ENCODE measurements at regions not wholly inside any gene's neighbourhood (a gene's known extent, or its start where the extent isn't known, plus 50 kb on each side); places are given as distances from the start of the nearest gene placed in this dataset.

DNA sequence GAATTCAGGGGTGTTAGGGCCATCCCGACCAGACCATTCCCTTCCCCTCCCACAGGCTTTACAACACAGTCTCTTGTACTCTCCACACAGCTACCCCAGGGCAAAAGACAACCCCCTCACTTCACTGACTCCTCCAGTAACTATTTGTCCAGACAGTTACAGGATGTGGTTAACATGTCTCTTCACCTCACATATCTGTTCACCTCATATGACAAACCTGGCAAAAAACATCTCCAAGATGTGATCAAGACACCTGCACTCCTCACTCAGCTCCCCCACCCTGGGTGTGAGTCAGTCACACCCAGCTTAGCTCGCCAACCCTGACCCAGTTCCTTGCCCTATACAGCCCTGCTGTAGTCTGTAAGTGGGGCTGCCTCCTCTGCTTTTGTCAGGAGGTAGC is 490.5 kb upstream of the CHRM3 start:
- DNase-seq: no peak

DNA sequence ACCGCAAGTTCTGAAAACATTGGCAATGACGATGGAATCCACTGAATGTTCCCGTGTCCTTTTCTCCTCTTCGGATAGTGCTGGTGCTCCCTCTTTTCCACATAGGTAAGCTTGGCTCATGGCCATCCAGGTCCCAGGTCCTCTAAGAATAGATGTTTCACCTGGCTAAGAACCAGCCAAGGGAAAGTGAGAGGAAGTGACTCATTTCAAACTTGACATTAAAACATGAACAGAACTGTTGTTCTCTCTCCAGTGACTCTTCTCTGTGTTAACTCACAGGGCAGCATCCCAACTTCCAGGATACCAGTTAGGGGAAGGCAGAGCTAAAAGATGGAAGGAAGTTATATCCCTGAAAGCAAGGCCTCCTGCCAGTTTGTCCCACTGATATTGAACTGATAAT is 493.8 kb upstream of the CHRM3 start:
- DNase-seq: no peak

DNA sequence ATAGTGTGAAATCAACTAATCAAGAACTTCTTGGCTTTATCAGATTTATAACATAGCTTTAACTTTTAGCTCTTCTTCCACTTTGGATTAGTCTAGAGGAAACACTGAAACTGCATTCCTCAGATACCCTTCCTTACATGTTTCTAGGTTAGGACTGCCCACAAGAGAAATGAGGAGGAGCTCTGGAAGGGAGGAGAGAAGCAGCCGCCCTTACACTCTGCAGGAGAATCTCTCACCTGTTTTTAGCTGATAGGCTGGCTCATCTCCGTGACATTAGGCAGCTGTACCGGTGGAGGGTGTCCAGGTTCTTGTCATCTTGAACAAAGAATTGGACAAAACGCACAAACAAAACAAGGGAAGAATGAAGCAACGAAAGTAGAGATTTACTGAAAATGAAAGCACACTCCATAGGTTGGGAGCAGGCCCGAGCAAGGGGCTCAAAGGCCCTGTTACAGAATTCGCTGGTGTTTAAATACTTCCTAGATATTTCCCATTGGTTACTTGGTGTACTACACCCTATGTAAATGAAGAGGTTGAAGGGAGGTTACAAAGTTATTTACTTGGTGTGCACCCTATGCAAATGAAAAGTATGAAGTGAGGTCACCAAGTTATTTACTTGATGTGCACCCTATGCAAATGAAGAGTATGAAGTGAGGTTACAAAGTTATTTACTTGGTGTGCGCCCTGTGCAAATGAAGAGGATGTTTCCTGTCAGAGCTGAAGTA is 524.9 kb upstream of the CHRM3 start:
- no peak for DNase-seq

DNA sequence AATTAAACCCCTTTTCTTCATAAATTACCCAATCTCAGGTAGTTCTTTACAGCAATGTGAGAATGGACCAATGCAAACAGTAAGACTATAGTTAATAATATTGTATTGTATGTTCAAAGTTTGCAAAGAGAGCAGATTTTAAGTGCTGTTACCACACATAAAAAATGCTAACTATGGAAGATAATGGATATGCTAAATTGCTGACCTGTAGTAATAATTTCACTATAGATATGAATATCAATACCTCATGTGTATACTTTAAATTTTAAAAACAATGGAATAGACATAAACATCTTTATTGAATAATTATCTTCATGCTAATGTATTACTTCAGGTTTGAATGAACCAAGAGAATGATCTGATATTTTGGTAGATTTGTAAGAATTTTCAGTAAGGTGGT is 552.4 kb upstream of the CHRM3 start:
- DNase-seq: no peak

DNA sequence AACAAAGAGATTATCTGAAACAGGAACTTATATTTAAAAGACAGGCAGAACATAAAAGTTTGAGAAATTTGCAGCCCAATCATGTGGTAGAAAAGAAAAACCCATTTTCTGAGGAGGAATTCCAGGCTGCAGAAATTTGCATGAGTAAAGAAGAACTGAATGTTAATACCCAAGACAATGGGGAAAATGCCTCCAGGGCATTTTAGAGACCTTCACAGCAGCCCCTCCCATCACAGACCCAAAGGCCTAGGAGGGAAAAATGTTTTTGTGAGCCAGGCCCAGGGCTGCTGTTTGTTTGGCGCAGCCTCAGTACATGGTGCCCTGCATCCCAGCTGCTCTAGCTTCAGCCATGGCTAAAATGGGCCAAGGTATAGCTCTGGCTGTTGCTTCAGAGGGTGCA is 554.3 kb upstream of the CHRM3 start:
- DNase-seq: no peak

GRCh38 chr1:238830036-238830611 is 556.2 kb upstream of the CHRM3 start:
- no peak for DNase-seq

DNA sequence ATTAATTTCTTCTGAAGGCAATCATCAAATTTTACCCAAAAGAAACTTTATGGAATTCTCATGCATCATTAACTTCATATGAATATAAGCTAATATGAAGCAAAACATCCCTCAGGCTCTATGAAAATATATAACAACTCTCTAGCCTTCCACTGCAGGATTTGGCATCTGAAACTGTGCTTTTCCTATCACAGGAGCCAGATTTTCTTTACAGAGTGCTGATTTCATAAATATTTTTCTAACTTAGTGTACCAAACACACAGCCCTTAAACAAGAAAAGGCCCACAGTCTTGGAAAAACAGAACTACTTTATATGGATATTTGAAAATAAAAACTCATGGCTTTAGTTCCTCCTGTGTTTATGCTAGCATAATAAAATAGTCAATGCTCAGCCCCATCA is 559.5 kb upstream of the CHRM3 start:
- DNase-seq: no peak

- DNase-seq: no peak
These were observed 563.0 kb upstream of the CHRM3 start for GRCh38 chr1:238823416-238823815.

DNA sequence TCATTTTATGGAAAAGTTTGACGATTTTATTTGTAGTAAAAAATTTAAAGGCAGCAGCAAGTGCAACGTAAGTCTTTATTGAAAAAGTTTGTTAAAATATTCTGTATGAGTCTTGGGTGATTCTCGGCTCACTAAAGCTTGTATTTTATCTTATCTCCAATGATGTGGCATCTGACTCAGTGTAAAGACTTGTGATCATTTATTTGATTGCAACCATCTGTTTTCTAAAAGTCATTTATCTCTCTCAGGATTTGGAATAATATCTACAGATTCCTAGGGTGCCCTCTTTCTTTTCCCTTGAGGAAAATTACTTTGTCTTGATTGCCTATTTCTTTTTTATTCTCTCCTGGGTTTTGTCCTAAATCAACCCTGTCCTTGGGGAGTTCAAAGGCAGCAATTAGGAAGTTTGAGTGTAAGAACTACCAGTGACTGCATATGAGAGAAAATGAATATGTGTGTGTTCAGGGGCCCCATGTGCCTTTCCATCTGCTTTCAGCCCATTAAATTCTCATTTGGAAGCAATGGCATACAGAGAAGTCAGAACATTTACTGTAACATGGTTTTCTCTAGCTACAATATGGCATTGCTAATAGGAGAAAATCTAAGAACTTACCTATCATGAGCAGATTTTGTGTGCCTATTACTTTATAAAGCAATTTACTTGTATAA is 575.0 kb upstream of the CHRM3 start:
- no peak for DNase-seq

DNA sequence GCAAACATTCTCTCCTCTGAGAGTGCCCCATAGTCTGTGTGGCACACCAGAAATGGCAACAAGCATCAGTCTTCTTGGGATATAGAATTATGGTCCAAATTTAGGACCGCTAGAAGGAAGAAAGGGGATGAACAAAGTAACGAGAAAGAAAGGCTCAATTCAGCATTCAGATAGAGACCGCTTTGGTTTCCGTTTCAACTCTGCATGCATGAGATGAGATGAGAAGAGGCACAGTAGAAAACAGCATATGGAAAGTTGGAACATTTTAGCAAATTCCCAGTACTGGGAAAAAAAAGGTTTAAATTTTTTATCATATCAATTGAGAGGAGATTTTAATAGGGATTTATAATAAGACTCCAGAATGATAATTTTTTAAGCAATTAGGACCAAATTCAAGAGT is 595.5 kb upstream of the CHRM3 start:
- DNase-seq: no peak

- no peak for DNase-seq
These were observed 596.3 kb upstream of the CHRM3 start for GRCh38 chr1:238789916-238790667.

GRCh38 chr1:238787471-238787870 is 598.9 kb upstream of the CHRM3 start:
- no peak for DNase-seq

GRCh38 chr1:238783633-238784032 is 602.7 kb upstream of the CHRM3 start:
- no peak for DNase-seq

DNA sequence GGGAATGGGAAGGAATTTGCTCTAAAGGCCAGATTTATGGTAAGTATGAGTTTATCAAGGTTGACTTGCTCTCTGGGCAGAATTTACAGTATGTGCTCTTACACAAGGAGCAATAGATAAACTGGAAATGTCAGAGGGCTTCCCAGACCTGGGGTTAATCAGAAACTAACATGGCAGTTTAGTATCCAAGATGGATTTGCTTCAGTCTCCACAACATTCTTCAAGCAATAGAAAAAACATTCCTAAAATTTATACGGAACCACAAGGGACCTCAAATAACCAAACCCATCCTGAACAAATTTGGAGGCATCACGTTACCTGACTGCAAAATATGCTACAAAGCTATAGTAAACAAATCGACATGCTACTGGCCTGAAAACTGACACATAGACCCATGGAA is 606.7 kb upstream of the CHRM3 start:
- DNase-seq: no peak

GRCh38 chr1:238778113-238778512 is 608.3 kb upstream of the CHRM3 start:
- DNase-seq: no peak

GRCh38 chr1:238777551-238777950 is 608.8 kb upstream of the CHRM3 start:
- no peak for DNase-seq

- no peak for DNase-seq
These were observed 610.2 kb upstream of the CHRM3 start for GRCh38 chr1:238776126-238776525.

DNA sequence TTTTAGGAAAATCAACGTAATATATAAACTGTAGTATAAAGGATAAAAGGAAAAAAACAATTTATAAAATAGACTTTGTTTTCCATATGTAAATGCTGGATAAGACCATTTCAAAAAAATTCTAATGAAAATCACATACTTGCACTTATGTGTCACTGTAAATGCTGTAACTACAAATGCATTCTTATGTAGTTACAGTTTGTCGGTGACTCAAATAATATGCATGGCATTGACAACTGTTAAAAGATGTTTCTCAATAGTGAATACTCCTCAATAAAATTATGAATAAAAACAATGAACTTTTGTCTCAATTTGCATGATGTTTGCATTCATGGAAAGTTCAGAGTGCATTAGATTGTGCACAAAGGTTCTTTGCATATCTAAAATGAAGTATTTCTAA is 614.0 kb upstream of the CHRM3 start:
- DNase-seq: no peak

DNA sequence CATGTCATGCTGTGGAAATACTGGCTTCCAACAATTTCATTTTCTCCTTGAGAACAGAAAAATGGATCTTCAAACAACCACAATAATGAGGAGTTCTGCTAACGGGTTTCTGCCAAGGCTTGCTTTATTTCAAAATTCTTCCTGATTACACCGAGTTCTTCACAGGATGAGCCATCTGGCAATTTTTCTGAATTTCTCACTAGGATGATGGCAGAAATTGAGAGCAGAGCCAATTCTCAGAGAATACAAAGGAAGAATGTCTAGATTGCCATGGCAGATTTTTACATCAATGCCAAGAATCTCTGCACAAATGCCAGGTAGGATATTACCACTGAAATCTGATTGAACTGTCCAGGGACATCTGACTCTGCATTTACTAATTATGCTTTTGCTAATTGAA is 619.0 kb upstream of the CHRM3 start:
- no peak for DNase-seq

- no peak for DNase-seq
These were observed 621.6 kb upstream of the CHRM3 start for GRCh38 chr1:238764779-238765178.

DNA sequence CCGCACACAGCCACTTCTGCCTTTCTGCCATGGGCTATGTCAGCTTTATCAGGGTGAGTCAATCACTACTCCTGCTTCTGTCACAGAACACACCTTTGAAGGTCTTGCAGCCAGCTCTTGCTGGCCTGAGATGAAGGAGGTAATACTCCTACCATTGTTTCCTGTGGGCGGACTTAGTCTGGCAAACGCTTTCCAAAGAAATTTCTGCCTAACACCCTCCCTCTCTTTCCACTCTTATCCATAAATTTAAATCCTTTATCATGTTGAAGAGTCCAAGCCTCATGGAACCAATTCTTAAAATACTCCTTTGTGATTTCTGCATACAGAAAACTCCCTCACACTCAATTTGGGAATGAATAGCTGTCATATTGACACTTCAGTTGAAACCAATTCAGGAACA is 633.1 kb upstream of the CHRM3 start:
- no peak for DNase-seq

GRCh38 chr1:238752327-238752726 is 634.0 kb upstream of the CHRM3 start:
- DNase-seq: no peak

DNA sequence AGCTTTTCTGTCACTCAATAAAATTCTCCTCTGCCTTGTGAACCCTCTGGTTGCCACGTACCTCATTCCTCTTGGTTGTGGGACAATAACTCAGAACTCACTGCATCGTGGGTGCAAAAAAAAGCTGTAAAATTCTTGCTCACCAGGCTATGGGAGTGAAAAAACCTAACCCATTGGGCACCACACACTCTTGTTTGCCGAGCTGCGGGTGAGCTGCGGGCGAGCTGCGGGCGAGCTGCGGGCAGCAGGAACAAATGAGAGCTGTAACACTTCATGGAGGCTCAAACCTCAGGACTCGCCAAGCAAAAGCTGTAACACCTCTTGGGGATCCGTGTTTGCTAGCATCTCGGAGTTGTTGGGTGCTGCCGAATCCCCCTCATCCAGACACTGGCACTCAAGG is 641.3 kb upstream of the CHRM3 start:
- no peak for DNase-seq

- no peak for DNase-seq
These were observed 647.5 kb upstream of the CHRM3 start for GRCh38 chr1:238738892-238739291.
